A172 (cell line): ENCODE measurements at regions not wholly inside any gene's neighbourhood (a gene's known extent, or its start where the extent isn't known, plus 50 kb on each side); places are given as distances from the start of the nearest gene placed in this dataset.

Experiments
- DNase-seq: peaks from one replicate; pipeline ENCODE4 v3.0.0-alpha.2; 2015; ENCODE audit warnings: low spot score

GRCh38 chr13:103542648-103543047, 476.4 kb upstream of the SLC10A2 start:
- no peak for DNase-seq

GRCh38 chr13:103540382-103540765, 474.2 kb upstream of the SLC10A2 start:
- no peak for DNase-seq

GRCh38 chr13:103539721-103540381, 473.6 kb upstream of the SLC10A2 start:
- no peak for DNase-seq

- DNase-seq = no peak
These were observed 473.0 kb upstream of the SLC10A2 start for GRCh38 chr13:103539265-103539664.

- DNase-seq = no peak
These were observed 471.4 kb upstream of the SLC10A2 start for GRCh38 chr13:103537616-103538015.

GRCh38 chr13:103531278-103531677, 465.1 kb upstream of the SLC10A2 start:
- no peak for DNase-seq

GRCh38 chr13:103528437-103528836, 462.2 kb upstream of the SLC10A2 start:
- no peak for DNase-seq

- no peak for DNase-seq
These were observed 459.3 kb upstream of the SLC10A2 start for GRCh38 chr13:103525530-103525929.

- no peak for DNase-seq
These were observed 457.6 kb upstream of the SLC10A2 start for GRCh38 chr13:103523858-103524257.

GRCh38 chr13:103521532-103521931, 455.3 kb upstream of the SLC10A2 start:
- DNase-seq = no peak

GRCh38 chr13:103517768-103518102, 451.5 kb upstream of the SLC10A2 start:
- DNase-seq = no peak

GRCh38 chr13:103517066-103517767, 451.0 kb upstream of the SLC10A2 start:
- DNase-seq = no peak

- DNase-seq = no peak
These were observed 450.0 kb upstream of the SLC10A2 start for GRCh38 chr13:103516015-103516795.

GRCh38 chr13:103515410-103515809, 449.2 kb upstream of the SLC10A2 start:
- no peak for DNase-seq

GRCh38 chr13:103514619-103515018, 448.4 kb upstream of the SLC10A2 start:
- DNase-seq = no peak

GRCh38 chr13:103514188-103514587, 448.0 kb upstream of the SLC10A2 start:
- DNase-seq = no peak

GRCh38 chr13:103510007-103510535, 443.9 kb upstream of the SLC10A2 start:
- no peak for DNase-seq

GRCh38 chr13:103497404-103497803, 431.2 kb upstream of the SLC10A2 start:
- DNase-seq = no peak

- no peak for DNase-seq
These were observed 421.6 kb upstream of the SLC10A2 start for GRCh38 chr13:103487841-103488240.

GRCh38 chr13:103473081-103473480, 406.9 kb upstream of the SLC10A2 start:
- DNase-seq = no peak

- DNase-seq = peak; percentile 6
These were observed 405.7 kb upstream of the SLC10A2 start for GRCh38 chr13:103471896-103472295.

- DNase-seq = no peak
These were observed 403.6 kb upstream of the SLC10A2 start for GRCh38 chr13:103469771-103470170.

GRCh38 chr13:103466761-103467160, 400.5 kb upstream of the SLC10A2 start:
- DNase-seq = no peak
